Activated naive CD4-positive, alpha-beta T cell treated with anti-CD3 and anti-CD28 coated beads, Interleukin-2, amount 10 ng/mL, durations not matched to agents 7 days and 5 days (primary cell): ENCODE measurements at regions not wholly inside any gene's neighbourhood (a gene's known extent, or its start where the extent isn't known, plus 50 kb on each side); places are given as distances from the start of the nearest gene placed in this dataset.

Source experiments
- CTCF ChIA-PET: fragments of 350-600 bp; sonication (Branson Sonifier 250); formaldehyde crosslinking; loops from one replicate; lab custom pipeline; 2021; ENCODE audit warnings: antibody characterized with exemption; lab: Charles Lee
- DNase-seq: peaks from one replicate; pipeline ENCODE4 v3.0.0-alpha.2; 2020
- H3K27ac Mint-ChIP-seq: one replicate; pipeline ENCODE4 v1.8.0; 2021; ENCODE audit warnings: mild to moderate bottlenecking, moderate library complexity, mixed read lengths
- H3K27me3 Mint-ChIP-seq: one replicate; pipeline ENCODE4 v1.8.0; 2021; ENCODE audit warnings: mild to moderate bottlenecking, mixed read lengths
- H3K36me3 Mint-ChIP-seq: one replicate; pipeline ENCODE4 v1.8.0; 2021; ENCODE audit warnings: mixed read lengths
- H3K4me1 Mint-ChIP-seq: one replicate; pipeline ENCODE4 v1.8.0; 2021; ENCODE audit warnings: mixed read lengths
- H3K4me3 Mint-ChIP-seq: one replicate; pipeline ENCODE4 v1.8.0; 2021; ENCODE audit warnings: mild to moderate bottlenecking, moderate library complexity, mixed read lengths
- H3K9me3 Mint-ChIP-seq: one replicate; pipeline ENCODE4 v1.8.0; 2021; ENCODE audit warnings: mixed read lengths

GRCh38 chr12:28878629-28879028, 270.4 kb upstream of the FAR2 start:
- Mint-ChIP-seq H3K9me3 (no peaks in the 10 kb centered on the region), H3K36me3 (no peaks in the 10 kb centered on the region), H3K27me3 (no peaks in the 10 kb centered on the region), H3K4me1 (no peaks in the 10 kb centered on the region), H3K4me3 (no peak overlapping the region), H3K27ac (no peak overlapping the region)
- CTCF ChIA-PET: no interaction called here
- no peak for DNase-seq

- H3K27me3 Mint-ChIP-seq: no peaks in the 10 kb centered on the region
- H3K9me3 Mint-ChIP-seq: no peaks in the 10 kb centered on the region
- H3K4me1 Mint-ChIP-seq: no peaks in the 10 kb centered on the region
- H3K4me3 Mint-ChIP-seq: no peak overlapping the region
- H3K36me3 Mint-ChIP-seq: no peaks in the 10 kb centered on the region
- DNase-seq: no peak
- CTCF ChIA-PET: no interaction called here
- H3K27ac Mint-ChIP-seq: no peak overlapping the region
Measured at GRCh38 chr12:28879379-28879778, 269.7 kb upstream of the FAR2 start.

DNA sequence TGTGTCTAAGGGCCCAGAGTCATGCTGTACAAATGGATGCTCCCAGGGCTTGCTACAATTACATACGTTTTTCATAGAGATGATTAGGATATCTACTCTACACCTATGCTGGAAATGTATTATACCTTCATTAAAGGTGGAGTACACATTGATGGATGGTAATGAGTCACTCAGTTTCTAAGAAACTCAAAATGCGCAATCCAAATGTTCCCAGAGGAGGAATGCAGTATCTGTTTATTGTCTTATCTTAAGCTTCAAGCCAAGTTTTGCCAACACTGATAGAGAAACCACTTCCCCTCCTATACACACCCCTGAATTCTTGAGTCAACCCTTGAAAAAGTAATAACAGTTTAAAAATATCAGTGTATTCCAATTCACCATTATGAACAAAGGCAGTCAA, 266.6 kb upstream of the FAR2 start:
- no peaks in the 10 kb centered on the region for H3K36me3 Mint-ChIP-seq
- CTCF ChIA-PET: no interaction called here
- no peak overlapping the region for H3K4me3 Mint-ChIP-seq
- no peaks in the 10 kb centered on the region for H3K4me1 Mint-ChIP-seq
- H3K9me3 Mint-ChIP-seq: no peaks in the 10 kb centered on the region
- H3K27me3 Mint-ChIP-seq: no peaks in the 10 kb centered on the region
- DNase-seq: no peak
- no peak overlapping the region for H3K27ac Mint-ChIP-seq

GRCh38 chr12:28883406-28883997, 265.6 kb upstream of the FAR2 start:
- DNase-seq: no peak
- H3K36me3 Mint-ChIP-seq: no peaks in the 10 kb centered on the region
- CTCF ChIA-PET: interaction anchor here (0.7 kb wide), 1 partner anchor 61 kb away, joined by 4 read pairs; no protein-coding TSS in a partner anchor
- no peaks in the 10 kb centered on the region for H3K27me3 Mint-ChIP-seq
- no peaks in the 10 kb centered on the region for H3K9me3 Mint-ChIP-seq
- no peak overlapping the region for H3K4me3 Mint-ChIP-seq
- no peak overlapping the region for H3K27ac Mint-ChIP-seq
- no peaks in the 10 kb centered on the region for H3K4me1 Mint-ChIP-seq

DNA sequence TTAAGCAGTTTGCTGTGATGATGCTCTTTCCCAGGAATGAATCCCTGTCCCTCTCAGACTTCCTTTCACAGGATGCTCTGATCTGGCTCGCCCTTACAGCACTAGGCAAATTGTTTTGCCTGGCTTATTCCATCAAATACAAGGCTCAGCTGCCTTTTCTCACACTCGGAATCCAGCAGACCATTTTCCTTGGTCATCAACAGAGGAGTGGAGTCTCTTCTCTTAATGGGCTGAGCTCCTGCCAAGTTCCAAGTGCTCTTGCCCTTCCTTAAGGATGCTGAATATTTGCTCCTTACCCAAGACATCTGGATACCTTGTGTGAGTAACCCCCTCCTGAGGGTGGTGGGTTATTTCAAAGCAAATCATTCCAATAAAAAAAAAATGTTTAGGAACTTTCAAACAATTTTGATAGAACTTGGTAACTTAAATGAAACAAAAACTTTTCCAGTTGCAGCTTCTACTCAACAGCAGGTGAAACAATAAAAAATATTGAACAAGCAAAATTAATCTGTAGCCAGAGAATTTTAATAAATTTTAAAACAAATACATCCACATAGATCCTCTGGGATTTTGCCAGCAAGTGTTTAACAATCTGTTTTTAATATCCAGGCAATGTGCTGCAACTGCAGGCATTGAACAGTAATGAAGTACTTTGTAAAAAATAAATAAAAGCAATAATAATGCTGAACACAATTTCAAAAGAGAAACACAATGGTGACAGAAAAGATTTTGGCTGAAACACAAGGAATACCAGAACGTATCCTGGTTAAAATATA, 264.0 kb upstream of the FAR2 start:
- Mint-ChIP-seq H3K4me1 (no peaks in the 10 kb centered on the region), H3K27ac (no peak overlapping the region), H3K4me3 (no peak overlapping the region), H3K36me3 (no peaks in the 10 kb centered on the region), H3K27me3 (no peaks in the 10 kb centered on the region), H3K9me3 (no peaks in the 10 kb centered on the region)
- CTCF ChIA-PET: no interaction called here
- DNase-seq: no peak

GRCh38 chr12:28885928-28886327, 263.1 kb upstream of the FAR2 start:
- no peak overlapping the region for H3K4me3 Mint-ChIP-seq
- H3K9me3 Mint-ChIP-seq: no peaks in the 10 kb centered on the region
- no peaks in the 10 kb centered on the region for H3K27me3 Mint-ChIP-seq
- no peaks in the 10 kb centered on the region for H3K4me1 Mint-ChIP-seq
- H3K27ac Mint-ChIP-seq: no peak overlapping the region
- no peaks in the 10 kb centered on the region for H3K36me3 Mint-ChIP-seq
- no peak for DNase-seq
- CTCF ChIA-PET: no interaction called here

DNA sequence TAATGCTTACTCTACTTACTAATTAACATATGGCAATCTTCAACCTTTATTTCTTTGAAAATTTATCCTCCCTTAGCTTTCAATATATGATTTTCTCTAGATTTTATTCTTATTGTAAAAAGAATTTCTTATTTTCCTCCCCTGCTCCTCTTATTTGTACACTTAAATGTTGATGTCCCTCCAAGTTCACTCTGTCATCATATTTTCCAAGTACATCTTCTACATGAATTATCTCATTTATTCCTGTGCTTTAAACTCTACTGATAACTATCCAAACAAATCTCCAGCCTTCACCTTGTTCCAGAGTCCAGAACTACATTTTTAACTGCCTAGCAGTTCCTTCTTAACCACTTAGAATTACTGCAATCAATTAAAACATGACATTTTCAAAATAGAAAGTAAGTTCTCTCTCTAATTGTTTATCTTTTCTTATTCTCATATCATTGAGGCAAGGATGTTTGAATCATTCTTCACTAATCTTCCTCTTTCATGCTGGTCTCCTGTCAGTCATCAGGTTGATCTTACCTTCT, 261.6 kb upstream of the FAR2 start:
- H3K27ac Mint-ChIP-seq: no peak overlapping the region

GRCh38 chr12:28890664-28891063, 258.4 kb upstream of the FAR2 start:
- Mint-ChIP-seq H3K9me3 (no peaks in the 10 kb centered on the region), H3K4me3 (no peak overlapping the region), H3K36me3 (no peaks in the 10 kb centered on the region), H3K4me1 (no peaks in the 10 kb centered on the region), H3K27ac (no peak overlapping the region), H3K27me3 (no peaks in the 10 kb centered on the region)
- DNase-seq: no peak
- CTCF ChIA-PET: no interaction called here

More for the DNA sequence above, 261.6 kb upstream of the FAR2 start:
- H3K27me3 Mint-ChIP-seq: no peaks in the 10 kb centered on the region
- H3K9me3 Mint-ChIP-seq: no peaks in the 10 kb centered on the region
- CTCF ChIA-PET: no interaction called here
- H3K4me3 Mint-ChIP-seq: no peak overlapping the region
- H3K36me3 Mint-ChIP-seq: no peaks in the 10 kb centered on the region
- no peak for DNase-seq
- H3K4me1 Mint-ChIP-seq: no peaks in the 10 kb centered on the region

GRCh38 chr12:28891126-28891525, 258.0 kb upstream of the FAR2 start:
- H3K4me3 Mint-ChIP-seq: no peak overlapping the region
- CTCF ChIA-PET: no interaction called here
- no peaks in the 10 kb centered on the region for H3K9me3 Mint-ChIP-seq
- no peak overlapping the region for H3K27ac Mint-ChIP-seq
- H3K4me1 Mint-ChIP-seq: no peaks in the 10 kb centered on the region
- H3K27me3 Mint-ChIP-seq: no peaks in the 10 kb centered on the region
- no peak for DNase-seq
- no peaks in the 10 kb centered on the region for H3K36me3 Mint-ChIP-seq

- H3K4me1 Mint-ChIP-seq: no peaks in the 10 kb centered on the region
- H3K27ac Mint-ChIP-seq: no peak overlapping the region
- CTCF ChIA-PET: no interaction called here
- H3K27me3 Mint-ChIP-seq: no peaks in the 10 kb centered on the region
- H3K4me3 Mint-ChIP-seq: no peak overlapping the region
- no peak for DNase-seq
- H3K36me3 Mint-ChIP-seq: no peaks in the 10 kb centered on the region
- H3K9me3 Mint-ChIP-seq: no peaks in the 10 kb centered on the region
Measured at GRCh38 chr12:28893365-28893764, 255.7 kb upstream of the FAR2 start.

DNA sequence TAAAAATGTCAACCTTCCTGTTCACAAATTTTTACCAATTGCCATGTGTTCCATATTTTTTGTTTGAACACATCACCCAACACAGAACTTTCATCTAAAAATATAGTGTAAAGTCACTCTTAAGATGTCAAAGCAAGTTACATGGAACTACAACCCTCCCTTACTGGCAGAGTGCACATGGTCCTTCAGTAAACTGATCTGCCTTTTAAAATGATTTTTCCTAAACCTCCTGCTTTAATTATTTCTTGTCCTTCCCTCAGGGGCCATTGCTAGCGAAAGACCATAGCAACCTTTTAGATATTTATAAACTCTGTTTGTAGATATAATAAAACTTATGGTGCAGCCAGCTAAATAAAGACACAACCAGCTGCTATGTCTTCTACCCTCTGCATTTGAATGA, 255.2 kb upstream of the FAR2 start:
- DNase-seq: no peak
- H3K27ac Mint-ChIP-seq: no peak overlapping the region
- H3K4me1 Mint-ChIP-seq: no peaks in the 10 kb centered on the region
- H3K36me3 Mint-ChIP-seq: no peaks in the 10 kb centered on the region
- H3K27me3 Mint-ChIP-seq: no peaks in the 10 kb centered on the region
- H3K9me3 Mint-ChIP-seq: no peaks in the 10 kb centered on the region
- H3K4me3 Mint-ChIP-seq: no peak overlapping the region
- CTCF ChIA-PET: no interaction called here

GRCh38 chr12:28896421-28896820, 252.7 kb upstream of the FAR2 start:
- CTCF ChIA-PET: no interaction called here
- no peaks in the 10 kb centered on the region for H3K27me3 Mint-ChIP-seq
- DNase-seq: no peak
- no peaks in the 10 kb centered on the region for H3K4me1 Mint-ChIP-seq
- H3K9me3 Mint-ChIP-seq: peaks cover 8% of the 10 kb centered on the region
- no peaks in the 10 kb centered on the region for H3K36me3 Mint-ChIP-seq
- H3K4me3 Mint-ChIP-seq: no peak overlapping the region
- H3K27ac Mint-ChIP-seq: no peak overlapping the region

GRCh38 chr12:28898038-28898437, 251.0 kb upstream of the FAR2 start:
- no peak for DNase-seq
- CTCF ChIA-PET: no interaction called here
- Mint-ChIP-seq H3K27ac (no peak overlapping the region), H3K9me3 (peaks cover 8% of the 10 kb centered on the region), H3K27me3 (no peaks in the 10 kb centered on the region), H3K4me3 (no peak overlapping the region), H3K36me3 (no peaks in the 10 kb centered on the region), H3K4me1 (no peaks in the 10 kb centered on the region)

DNA sequence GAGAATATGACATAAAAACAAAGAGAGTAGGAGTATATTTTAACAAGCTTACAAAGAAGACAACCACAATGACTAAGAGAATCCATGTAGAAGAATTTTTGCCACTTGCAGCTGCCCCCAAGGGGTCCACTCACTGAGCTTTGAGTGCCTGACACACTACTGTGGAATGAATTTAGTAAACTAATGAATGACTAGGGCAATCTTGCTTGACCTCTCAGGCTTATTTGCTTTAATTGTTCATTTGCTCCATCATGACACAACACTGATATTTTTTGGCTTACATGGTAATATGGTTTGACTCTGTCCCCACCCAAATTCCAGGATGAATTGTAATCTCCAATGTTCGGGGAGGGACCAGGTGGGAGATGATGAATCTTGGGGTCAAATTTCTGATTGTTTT, 249.1 kb upstream of the FAR2 start:
- Mint-ChIP-seq H3K4me1 (no peaks in the 10 kb centered on the region), H3K36me3 (no peaks in the 10 kb centered on the region), H3K4me3 (no peak overlapping the region), H3K27ac (no peak overlapping the region), H3K27me3 (no peaks in the 10 kb centered on the region), H3K9me3 (peaks cover 8% of the 10 kb centered on the region)
- CTCF ChIA-PET: no interaction called here
- DNase-seq: no peak
